Ishikawa (cell line): ENCODE measurements at regions not wholly inside any gene's neighbourhood (a gene's known extent, or its start where the extent isn't known, plus 50 kb on each side); places are given as distances from the start of the nearest gene placed in this dataset.

ENCODE experiments used
- CEBPB ChIP-seq: IDR thresholded peaks from 2 replicates; pipeline ENCODE4 v1.6.1; 2012
- CREB1 ChIP-seq: IDR thresholded peaks from 2 replicates; pipeline ENCODE4 v1.6.1; 2012; ENCODE audit warnings: low read depth
- EGR1 ChIP-seq: IDR thresholded peaks from 2 replicates; pipeline ENCODE4 v1.6.1; 2012
- EP300 ChIP-seq: IDR thresholded peaks from 2 replicates; pipeline ENCODE4 v1.6.1; 2012; ENCODE audit warnings: borderline replicate concordance
- FOXM1 ChIP-seq: IDR thresholded peaks from 2 replicates; pipeline ENCODE4 v1.6.1; 2012; ENCODE audit warnings: low read depth, borderline replicate concordance
- NFIC ChIP-seq: IDR thresholded peaks from 2 replicates; pipeline ENCODE4 v1.6.1; 2012
- RAD21 ChIP-seq: IDR thresholded peaks from 2 replicates; pipeline ENCODE4 v1.6.1; 2012; ENCODE audit warnings: low read depth
- TAF1 ChIP-seq: IDR thresholded peaks from 2 replicates; pipeline ENCODE4 v1.6.1; 2012; ENCODE audit warnings: low read depth, mild to moderate bottlenecking
- TCF12 ChIP-seq: IDR thresholded peaks from 2 replicates; pipeline ENCODE4 v1.6.1; 2012; ENCODE audit warnings: low read depth
- TEAD4 ChIP-seq: IDR thresholded peaks from 2 replicates; pipeline ENCODE4 v1.6.1; 2012
- USF1 ChIP-seq: IDR thresholded peaks from 2 replicates; pipeline ENCODE4 v1.6.1; 2012
- YY1 ChIP-seq: IDR thresholded peaks from 2 replicates; pipeline ENCODE4 v1.6.1; 2012; ENCODE audit warnings: low read depth
- ZBTB7A ChIP-seq: IDR thresholded peaks from 2 replicates; pipeline ENCODE4 v1.6.1; 2012; ENCODE audit warnings: low read depth
- TF ChIP-seq, protein P1 (sequence below): IDR thresholded peaks from 2 replicates; pipeline ENCODE4 v1.6.1; 2012; ENCODE audit warnings: low read depth, mild to moderate bottlenecking
- TF ChIP-seq, protein P2 (sequence below): IDR thresholded peaks from 2 replicates; pipeline ENCODE4 v1.6.1; 2012

DNA sequence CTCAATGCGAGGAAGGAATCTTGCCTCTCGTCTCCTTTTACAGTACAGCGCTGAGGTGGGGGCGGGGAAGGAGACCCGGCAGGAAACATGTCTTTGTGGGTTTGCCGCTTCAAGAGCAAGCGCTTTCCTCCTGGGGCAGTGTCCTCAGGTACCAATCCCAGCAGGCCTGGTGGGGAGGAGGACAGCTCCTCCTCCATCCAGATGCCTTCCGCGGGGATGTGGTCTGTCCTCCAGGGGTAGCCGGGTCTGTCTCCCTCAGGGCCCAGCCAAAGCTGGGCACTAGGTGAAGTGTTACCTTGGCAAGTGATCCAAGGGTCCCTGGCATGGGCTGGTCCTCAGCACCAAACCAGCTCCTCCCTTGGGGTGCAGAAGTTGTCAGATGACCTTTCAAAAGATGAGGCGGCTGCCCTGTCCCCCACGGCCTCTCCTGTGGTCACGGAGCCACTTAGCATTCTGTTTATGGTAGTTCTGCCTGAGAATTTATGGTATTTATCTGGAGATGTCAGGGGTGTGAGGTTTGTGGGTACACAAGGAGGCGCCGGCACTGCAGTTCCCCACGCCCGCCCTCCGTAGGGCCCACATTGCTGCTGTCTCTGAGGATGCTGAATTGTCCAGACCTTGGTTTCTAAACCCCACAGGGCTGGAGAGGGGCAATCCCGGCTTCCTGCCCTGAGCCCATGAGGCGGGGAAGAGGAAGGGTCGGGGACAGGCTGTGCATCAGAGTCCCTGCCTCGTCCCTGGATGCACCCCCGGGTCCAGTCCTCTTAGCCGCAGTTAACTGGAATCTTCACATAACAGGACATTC, 93.5 kb upstream of the ANO1 start:
- no peak for TF ChIP-seq FOXM1
- TF ChIP-seq EGR1, result no peak
- no peak for TF ChIP-seq RAD21
- no peak for TF ChIP-seq TEAD4
- TF ChIP-seq CREB1, result no peak
- TF ChIP-seq ZBTB7A, result no peak

DNA sequence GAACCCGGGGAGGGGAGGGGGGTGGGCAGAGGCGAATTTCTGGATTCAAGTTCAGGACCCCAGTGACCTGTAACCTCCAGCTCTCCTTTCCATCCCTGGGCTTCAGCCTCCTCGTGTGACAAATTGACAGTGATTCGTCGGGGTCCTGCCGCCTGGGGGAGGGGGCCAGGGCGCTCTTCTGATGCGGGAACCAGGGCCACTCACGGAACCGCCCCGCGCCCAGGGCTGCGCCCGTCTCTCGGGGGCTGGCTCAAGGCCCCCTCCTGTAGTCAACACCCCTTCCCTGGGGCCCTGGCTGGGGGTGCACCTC, 92.8 kb upstream of the ANO1 start:
- TF ChIP-seq USF1 (no peak), EP300 (no peak), TCF12 (no peak), ZBTB7A (no peak), YY1 (no peak), NFIC (no peak), CREB1 (no peak), RAD21 (no peak), TEAD4 (no peak), TAF1 (no peak), CEBPB (no peak), EGR1 (no peak), FOXM1 (no peak)
- TF ChIP-seq, protein P1, sequence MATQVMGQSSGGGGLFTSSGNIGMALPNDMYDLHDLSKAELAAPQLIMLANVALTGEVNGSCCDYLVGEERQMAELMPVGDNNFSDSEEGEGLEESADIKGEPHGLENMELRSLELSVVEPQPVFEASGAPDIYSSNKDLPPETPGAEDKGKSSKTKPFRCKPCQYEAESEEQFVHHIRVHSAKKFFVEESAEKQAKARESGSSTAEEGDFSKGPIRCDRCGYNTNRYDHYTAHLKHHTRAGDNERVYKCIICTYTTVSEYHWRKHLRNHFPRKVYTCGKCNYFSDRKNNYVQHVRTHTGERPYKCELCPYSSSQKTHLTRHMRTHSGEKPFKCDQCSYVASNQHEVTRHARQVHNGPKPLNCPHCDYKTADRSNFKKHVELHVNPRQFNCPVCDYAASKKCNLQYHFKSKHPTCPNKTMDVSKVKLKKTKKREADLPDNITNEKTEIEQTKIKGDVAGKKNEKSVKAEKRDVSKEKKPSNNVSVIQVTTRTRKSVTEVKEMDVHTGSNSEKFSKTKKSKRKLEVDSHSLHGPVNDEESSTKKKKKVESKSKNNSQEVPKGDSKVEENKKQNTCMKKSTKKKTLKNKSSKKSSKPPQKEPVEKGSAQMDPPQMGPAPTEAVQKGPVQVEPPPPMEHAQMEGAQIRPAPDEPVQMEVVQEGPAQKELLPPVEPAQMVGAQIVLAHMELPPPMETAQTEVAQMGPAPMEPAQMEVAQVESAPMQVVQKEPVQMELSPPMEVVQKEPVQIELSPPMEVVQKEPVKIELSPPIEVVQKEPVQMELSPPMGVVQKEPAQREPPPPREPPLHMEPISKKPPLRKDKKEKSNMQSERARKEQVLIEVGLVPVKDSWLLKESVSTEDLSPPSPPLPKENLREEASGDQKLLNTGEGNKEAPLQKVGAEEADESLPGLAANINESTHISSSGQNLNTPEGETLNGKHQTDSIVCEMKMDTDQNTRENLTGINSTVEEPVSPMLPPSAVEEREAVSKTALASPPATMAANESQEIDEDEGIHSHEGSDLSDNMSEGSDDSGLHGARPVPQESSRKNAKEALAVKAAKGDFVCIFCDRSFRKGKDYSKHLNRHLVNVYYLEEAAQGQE, result no peak
- TF ChIP-seq, protein P2, sequence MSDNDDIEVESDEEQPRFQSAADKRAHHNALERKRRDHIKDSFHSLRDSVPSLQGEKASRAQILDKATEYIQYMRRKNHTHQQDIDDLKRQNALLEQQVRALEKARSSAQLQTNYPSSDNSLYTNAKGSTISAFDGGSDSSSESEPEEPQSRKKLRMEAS, result no peak

GRCh38 chr11:69985641-69986439, 92.3 kb upstream of the ANO1 start:
- no peak for TF ChIP-seq TCF12
- no peak for TF ChIP-seq CEBPB
- TF ChIP-seq EGR1, result no peak
- TF ChIP-seq FOXM1, result no peak
- no peak for TF ChIP-seq TEAD4
- TF ChIP-seq USF1, result no peak
- TF ChIP-seq RAD21, result no peak
- TF ChIP-seq CREB1, result no peak
- no peak for TF ChIP-seq ZBTB7A
- TF ChIP-seq, protein P2, result no peak
- TF ChIP-seq EP300, result no peak

GRCh38 chr11:69986440-69986787, 91.7 kb upstream of the ANO1 start:
- no peak for TF ChIP-seq TAF1
- no peak for TF ChIP-seq CREB1
- TF ChIP-seq, protein P2, result no peak
- TF ChIP-seq FOXM1, result no peak
- no peak for TF ChIP-seq EGR1
- no peak for TF ChIP-seq TCF12
- TF ChIP-seq, protein P1, result no peak
- TF ChIP-seq USF1, result no peak
- TF ChIP-seq ZBTB7A, result no peak
- TF ChIP-seq RAD21, result no peak
- no peak for TF ChIP-seq EP300

DNA sequence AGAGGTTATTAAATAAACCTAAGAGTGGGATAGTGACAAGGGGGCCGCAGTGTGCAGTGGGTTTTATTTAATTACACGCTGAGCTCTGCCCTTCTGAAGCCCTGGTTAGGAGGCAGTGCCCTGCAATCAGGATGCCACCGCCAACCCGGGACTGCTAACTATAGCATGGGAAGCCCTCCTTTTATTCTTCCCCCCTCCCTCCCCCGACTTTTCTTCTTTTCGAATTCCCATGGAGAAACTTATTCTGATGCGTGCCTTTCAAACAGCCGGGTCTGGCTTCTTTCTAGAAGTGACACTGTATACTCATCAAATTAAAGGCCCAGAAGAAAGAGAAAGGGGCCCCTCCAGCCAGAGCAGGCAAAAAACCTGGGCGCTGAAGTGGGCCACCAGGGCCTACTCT, 91.3 kb upstream of the ANO1 start:
- TF ChIP-seq TCF12, result no peak
- no peak for TF ChIP-seq EP300
- TF ChIP-seq CREB1, result no peak
- TF ChIP-seq NFIC, result no peak
